GM19452 (cell line): ENCODE measurements at regions not wholly inside any gene's neighbourhood (a gene's known extent, or its start where the extent isn't known, plus 50 kb on each side); places are given as distances from the start of the nearest gene placed in this dataset.

Experiments used
- ATAC-seq: cut with Tn5 transposase; IDR thresholded peaks from one replicate; pipeline ENCODE4 v1.9.1; 2021; ENCODE audit not compliant: unreplicated experiment

GRCh38 chr2:43171789-43172188 is 54.6 kb downstream of the ZFP36L2 start:
- ATAC-seq: no peak

- ATAC-seq: no peak
Measured at GRCh38 chr2:43170405-43171105, 55.9 kb downstream of the ZFP36L2 start.

GRCh38 chr2:43169987-43170386 is 56.4 kb downstream of the ZFP36L2 start:
- no peak for ATAC-seq

DNA sequence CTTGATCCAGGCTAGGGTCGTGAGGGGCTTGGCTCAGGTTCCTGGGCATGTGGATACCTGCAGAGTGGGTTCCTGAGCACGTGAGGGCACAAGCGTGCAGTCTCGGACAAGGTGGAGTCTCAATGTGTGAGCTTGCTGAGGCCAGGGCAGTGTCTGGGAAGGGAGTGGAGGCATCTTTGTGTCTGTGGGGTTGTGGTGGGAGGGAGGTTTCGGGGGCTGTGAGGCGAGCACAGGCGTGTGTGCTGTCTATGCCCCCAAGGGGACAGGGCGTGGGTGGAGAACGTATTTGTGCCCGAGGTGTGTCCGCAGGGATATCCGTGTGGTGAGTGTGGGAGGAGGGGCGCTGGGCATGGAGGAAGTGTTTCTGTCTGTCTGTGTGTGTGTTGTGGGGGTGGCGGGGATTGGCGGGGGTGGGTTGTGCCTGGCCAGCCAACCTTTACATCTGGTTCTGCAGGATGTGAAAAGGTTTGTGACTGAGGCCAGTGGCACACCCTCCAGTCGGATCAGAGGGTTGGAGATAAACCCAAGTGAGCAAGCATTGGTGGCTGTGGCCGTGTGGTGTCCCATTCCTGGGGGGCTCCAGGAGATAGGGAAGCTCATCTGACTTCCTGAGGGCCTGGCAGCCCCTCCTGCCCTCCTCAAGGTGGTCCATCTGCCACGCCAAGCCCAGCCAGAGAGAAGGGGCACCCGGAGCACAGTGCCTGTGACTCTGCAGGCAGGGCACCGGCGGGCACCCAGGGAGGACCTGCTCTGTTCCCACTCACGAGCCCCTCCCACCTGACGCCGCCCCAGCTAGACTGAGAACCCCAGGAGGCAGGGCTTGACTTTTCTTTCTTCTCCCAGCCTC is 57.1 kb downstream of the ZFP36L2 start:
- peak; percentile 41 for ATAC-seq

DNA sequence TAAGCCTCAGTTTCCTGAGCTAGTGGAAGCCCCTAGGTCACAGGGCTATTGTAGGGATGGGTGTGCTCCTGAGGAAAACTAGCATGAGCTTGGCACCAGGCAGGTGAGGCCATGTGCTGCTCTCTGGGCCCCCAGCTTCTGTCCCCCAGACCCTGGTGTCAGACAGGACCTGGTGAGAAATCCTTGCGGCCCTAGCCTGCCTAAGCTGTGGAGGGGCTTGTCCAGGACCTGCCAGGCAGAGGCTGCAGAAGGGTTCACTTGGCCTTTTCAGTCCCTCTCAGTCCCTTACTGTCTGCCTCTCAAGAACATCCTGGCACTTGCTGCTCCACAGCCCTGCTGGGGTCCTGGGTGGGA is 58.4 kb downstream of the ZFP36L2 start:
- ATAC-seq: no peak

- ATAC-seq: no peak
Measured at GRCh38 chr2:43165378-43166069, 60.9 kb downstream of the ZFP36L2 start.

DNA sequence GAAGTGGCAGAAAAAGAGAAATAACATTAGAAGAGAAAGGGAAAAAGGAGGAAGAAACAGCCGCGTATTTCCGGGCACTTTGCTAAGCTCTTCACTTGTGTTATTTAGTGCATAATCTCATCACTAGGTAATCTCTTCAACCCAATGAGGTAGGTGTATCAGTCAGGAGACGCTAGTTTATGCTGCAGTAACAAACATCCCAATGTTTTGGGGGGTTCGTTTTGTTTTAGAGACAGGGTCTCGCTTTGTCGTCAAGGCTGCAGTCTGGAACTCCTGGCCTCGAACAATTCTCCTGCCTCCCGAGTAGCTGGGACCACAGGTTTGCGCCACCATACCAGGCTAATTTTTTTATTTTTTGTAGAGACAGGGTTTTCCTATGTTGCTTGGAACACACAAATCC is 61.7 kb downstream of the ZFP36L2 start:
- no peak for ATAC-seq

DNA sequence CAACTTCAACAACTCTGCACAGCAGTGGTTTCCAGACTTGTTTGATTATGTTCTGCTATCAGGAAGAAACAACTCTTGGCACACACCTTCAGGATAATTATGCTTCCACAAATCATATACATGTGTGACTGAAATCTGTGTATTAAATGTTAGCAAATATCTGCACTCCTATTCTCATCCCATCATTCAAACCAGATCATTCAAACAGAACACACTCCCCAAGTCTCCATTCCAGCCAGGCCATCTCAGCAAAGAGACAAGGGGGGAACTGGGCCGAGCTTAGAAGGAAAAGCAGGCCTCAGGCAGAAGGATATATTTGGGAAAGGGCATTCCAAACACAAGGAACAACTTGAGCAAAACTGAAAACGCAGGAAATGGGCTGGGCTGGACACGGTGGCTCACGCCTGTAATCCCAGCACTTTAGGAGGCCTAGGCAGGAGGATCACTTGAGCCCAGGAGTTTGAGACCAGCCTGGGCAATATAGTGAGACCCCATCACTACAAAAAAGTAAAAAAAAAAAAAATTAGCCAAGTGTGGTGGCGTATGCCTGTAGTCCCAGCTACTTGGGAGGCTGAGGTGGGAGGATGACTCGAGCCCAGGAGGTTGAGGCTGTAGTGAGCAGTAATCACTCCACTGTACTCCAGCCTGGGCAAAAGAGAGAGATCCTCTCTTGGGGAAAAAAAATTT is 62.7 kb downstream of the ZFP36L2 start:
- no peak for ATAC-seq

DNA sequence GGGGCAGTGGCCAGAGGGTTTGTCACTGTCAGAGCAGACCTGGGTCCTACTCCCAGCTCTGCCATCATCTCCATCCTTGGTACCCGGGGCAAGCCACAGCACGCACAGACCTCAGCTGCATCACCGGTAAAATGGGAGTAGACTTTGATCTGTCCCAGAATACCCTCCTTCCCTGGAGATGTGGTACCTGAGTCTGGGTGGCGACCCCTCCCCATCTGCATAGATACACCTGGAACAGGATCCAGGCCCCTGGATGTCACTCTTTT is 64.0 kb downstream of the ZFP36L2 start:
- ATAC-seq: no peak

- ATAC-seq: no peak
Measured at GRCh38 chr2:43161650-43162510, 64.5 kb downstream of the ZFP36L2 start.

- ATAC-seq: no peak
Measured at GRCh38 chr2:43160778-43161177, 65.6 kb downstream of the ZFP36L2 start.

DNA sequence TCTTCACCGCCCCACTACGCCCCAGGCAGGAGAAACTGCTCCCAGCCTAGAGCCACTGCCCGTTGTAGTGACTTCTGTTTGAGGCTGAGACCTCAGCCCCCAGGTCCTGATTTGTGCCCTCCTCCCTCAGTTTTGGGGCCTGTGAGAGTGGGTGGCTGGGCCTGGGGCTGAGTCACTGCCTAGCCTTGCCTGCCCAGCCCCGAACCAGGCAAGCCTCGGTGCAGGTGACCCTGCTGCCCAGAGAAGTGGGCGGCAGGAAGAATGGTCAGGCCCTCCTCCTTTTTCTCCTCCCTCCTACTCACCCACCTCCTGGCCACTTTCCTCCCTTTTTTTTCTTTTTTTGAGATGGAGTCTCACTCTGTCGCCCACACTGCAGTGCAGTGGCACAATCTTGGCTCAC is 66.6 kb downstream of the ZFP36L2 start:
- ATAC-seq: no peak

DNA sequence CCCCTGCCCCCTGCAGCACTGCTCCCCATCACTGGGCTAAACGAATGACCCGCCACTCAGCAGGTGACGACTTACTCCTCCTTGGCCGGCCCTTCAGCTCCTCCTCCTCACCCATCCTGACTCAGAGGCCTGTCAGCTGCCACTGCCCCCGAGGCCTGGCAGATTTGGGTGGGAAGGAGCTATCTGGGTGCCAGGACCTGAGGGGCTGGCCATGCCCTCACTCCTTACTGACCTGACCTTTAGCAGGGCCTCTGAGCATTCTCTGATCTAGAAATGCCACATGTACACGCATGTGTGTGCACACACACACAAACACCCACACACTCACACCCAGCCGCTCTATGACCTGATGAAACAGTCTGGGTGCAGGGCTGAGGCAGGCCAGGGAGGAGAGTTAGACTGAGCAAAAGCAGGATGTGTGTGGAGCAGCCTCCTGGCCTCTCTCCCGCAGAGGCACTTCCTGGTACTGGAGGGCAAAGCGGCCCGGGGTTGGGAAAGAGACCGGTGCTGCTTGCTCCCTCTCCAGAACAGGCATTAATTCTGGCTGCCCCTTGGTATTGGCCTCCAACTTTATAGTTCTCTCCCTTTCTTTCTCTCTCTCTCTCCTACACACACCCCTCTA is 68.0 kb downstream of the ZFP36L2 start:
- ATAC-seq: peak; percentile 20

DNA sequence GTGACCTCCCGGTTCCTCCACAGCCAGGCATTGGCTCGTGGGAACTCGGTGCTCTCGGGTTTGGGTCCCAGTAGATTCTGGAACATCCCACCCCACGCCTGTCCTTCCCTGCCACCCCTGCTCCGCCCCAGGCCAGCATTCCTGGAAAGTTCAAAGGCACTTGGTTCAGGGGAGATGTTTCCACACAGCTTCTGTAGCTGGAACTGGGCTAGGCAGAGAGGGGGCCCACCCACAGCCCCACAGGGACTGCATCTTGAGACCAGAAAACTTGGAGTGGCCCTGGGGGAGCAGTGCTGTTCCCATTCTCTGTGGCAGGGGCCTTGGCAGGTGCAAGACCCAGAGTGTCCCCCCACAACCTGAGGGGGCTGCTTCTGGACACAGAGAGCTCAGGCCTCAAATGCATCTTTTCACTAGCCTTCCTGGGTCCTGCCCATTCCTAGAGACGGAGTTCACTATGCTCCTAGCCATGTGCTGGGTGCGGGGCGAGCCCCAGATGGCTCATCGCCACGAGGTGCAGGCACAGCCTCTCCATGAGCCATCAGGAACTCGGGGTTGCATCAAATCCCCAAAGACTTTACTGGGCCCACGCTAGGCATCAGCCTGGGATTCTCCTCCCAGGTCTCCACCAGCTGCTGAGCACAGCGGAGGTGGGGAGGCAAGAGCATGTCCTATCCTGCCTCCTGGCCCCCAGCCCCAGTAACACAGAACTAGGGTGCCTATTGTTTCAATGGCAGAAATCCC is 68.7 kb downstream of the ZFP36L2 start:
- no peak for ATAC-seq

DNA sequence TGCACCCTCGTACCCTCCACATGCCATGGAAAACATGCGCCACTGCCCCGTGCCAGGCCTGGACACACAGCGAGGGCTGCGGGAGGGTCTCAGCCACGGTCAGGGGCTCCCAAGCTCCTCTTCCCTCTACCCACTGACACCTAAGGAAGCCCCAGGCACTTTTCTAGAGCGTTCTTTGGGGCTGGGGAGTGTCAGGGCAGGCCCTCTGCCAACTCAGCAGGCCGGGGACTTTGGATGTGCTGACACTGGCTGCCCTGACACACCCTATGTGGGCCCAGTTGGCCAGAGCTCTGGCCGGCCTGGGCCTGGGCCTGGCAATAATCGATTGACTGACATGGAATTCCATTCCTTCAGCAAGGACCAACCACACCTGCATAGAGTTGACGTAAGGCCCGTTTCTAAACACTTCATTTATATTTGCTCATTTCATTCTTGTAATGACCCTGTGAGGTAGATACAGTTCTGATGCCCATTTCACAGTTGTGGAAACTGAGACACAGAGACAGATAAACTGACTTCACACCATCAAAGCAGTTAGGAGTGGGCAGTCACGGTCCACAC is 70.5 kb downstream of the ZFP36L2 start:
- no peak for ATAC-seq

- ATAC-seq: no peak
Measured at GRCh38 chr2:43154685-43155084, 71.7 kb downstream of the ZFP36L2 start.

DNA sequence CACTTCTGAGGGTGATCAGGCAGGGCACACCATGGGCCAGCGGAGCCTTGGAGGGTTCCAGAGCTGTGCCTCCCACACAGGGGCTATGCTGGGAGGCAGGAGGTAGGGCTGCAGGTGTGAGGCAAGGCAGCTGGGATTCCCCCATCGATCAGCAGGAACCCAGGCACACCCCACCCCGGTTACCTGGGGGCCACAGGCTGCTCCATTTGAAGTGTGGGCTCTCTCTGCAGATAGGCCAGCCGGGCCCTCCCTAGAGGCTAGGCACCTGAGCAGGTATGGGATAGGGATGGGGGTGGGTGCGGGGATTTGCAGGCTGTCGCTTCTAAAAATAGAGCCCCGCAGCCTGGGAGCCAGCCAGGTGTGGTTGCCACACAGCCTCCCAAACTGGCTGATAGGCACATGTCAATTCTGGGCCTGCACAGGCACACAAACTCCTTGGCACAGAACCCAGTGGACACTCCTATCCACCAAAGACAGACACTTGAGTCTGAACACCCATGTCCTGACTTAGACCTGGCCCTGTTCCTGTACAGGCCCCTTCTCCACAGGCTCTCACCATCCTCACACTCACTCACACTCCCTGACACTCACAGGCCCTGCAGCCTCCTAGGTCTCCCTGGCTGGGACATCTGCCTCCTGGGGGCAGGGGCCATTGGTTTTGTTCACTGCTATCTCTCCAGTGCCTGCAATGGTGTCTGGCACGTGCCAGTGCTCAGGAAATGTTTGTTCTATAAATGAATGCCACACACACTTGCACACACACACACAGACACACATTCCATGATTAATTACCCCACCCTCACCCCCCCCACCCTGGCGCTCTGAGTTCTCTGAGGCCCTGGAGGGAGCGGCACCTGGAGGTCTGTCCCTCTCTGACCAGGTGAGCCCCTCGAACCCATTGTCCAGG is 73.4 kb downstream of the ZFP36L2 start:
- ATAC-seq: no peak

DNA sequence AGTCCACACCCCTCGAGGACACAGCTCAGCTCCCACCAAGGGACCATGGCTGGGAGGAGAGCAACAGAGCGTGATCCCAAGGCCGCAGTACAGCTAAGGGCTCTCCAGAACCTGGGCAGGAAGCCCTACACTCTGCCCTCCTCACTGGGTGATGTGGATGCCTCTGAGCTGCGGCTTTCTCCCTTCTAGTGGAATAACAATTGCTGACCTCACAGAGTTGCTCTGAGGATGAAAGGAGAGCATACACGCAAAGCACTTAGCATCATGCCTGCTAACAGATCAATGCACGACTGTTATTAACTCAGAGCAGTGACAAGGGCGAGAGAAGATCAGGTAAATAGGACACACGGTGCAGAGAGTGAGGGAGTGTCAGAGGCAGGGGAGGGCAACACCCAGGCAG is 74.2 kb downstream of the ZFP36L2 start:
- ATAC-seq: no peak
